Neural cell (in vitro differentiated cells): ENCODE measurements at regions not wholly inside any gene's neighbourhood (a gene's known extent, or its start where the extent isn't known, plus 50 kb on each side); places are given as distances from the start of the nearest gene placed in this dataset.

Experiments used
- EP300 ChIP-seq: fragments of 450-650 bp; conservative IDR thresholded peaks from 2 replicates; pipeline ENCODE4 v1.6.1; 2014; ENCODE audit warnings: antibody characterized with exemption, mild to moderate bottlenecking, moderate library complexity; ENCODE audit not compliant: poor library complexity, severe bottlenecking
- EZH2 ChIP-seq: fragments of 200-600, 300-800 bp; shearing (Covaris generic), sonication (generic); IDR thresholded peaks from 2 replicates; pipeline ENCODE4 v1.6.1; 2014; ENCODE audit warnings: antibody characterized with exemption, low read length, borderline replicate concordance, mild to moderate bottlenecking; ENCODE audit not compliant: insufficient read depth, poor library complexity, severe bottlenecking
- POLR2AphosphoS5 ChIP-seq: IDR thresholded peaks from 2 replicates; pipeline ENCODE4 v1.6.1; 2012
- SMC3 ChIP-seq: fragments of 450-650 bp; conservative IDR thresholded peaks from 2 replicates; pipeline ENCODE4 v1.6.1; 2014; ENCODE audit warnings: antibody characterized with exemption, mild to moderate bottlenecking, moderate library complexity; ENCODE audit not compliant: poor library complexity
- TAF1 ChIP-seq: IDR thresholded peaks from 2 replicates; pipeline ENCODE4 v1.6.1; 2012; ENCODE audit warnings: low read depth
- TF ChIP-seq, protein P1 (sequence below): IDR thresholded peaks from 2 replicates; pipeline ENCODE4 v1.6.1; 2012; ENCODE audit warnings: borderline replicate concordance
- TF ChIP-seq, protein P2 (sequence below): fragments of 450-650 bp; IDR thresholded peaks from 2 replicates; pipeline ENCODE4 v1.5.1; 2014; ENCODE audit warnings: antibody characterized with exemption, mild to moderate bottlenecking, moderate library complexity; ENCODE audit not compliant: poor library complexity, severe bottlenecking

DNA sequence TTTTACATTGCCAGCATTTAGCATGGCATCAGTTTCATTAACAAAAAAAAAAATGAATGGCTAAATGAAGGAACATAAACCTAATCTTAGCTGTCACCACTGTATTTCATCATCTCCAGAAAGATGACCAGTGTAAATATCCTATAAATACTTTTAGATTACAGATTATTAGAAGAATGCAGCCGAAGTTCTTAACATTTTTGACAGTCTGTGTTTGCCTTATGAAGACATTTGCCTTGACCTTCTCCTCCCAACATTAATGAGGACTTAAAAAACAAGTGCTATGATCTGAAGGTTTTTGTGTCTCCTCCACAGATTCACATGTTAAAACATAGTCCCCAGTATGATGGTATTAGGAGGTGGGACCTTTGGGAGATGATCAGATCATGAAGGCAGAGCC, 253.0 kb downstream of the SNAPC1 start:
- TF ChIP-seq, protein P1, sequence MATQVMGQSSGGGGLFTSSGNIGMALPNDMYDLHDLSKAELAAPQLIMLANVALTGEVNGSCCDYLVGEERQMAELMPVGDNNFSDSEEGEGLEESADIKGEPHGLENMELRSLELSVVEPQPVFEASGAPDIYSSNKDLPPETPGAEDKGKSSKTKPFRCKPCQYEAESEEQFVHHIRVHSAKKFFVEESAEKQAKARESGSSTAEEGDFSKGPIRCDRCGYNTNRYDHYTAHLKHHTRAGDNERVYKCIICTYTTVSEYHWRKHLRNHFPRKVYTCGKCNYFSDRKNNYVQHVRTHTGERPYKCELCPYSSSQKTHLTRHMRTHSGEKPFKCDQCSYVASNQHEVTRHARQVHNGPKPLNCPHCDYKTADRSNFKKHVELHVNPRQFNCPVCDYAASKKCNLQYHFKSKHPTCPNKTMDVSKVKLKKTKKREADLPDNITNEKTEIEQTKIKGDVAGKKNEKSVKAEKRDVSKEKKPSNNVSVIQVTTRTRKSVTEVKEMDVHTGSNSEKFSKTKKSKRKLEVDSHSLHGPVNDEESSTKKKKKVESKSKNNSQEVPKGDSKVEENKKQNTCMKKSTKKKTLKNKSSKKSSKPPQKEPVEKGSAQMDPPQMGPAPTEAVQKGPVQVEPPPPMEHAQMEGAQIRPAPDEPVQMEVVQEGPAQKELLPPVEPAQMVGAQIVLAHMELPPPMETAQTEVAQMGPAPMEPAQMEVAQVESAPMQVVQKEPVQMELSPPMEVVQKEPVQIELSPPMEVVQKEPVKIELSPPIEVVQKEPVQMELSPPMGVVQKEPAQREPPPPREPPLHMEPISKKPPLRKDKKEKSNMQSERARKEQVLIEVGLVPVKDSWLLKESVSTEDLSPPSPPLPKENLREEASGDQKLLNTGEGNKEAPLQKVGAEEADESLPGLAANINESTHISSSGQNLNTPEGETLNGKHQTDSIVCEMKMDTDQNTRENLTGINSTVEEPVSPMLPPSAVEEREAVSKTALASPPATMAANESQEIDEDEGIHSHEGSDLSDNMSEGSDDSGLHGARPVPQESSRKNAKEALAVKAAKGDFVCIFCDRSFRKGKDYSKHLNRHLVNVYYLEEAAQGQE, result no peak
- TF ChIP-seq TAF1 (no peak), EZH2 (no peak), SMC3 (no peak), POLR2AphosphoS5 (no peak), EP300 (no peak)
- TF ChIP-seq, protein P2, sequence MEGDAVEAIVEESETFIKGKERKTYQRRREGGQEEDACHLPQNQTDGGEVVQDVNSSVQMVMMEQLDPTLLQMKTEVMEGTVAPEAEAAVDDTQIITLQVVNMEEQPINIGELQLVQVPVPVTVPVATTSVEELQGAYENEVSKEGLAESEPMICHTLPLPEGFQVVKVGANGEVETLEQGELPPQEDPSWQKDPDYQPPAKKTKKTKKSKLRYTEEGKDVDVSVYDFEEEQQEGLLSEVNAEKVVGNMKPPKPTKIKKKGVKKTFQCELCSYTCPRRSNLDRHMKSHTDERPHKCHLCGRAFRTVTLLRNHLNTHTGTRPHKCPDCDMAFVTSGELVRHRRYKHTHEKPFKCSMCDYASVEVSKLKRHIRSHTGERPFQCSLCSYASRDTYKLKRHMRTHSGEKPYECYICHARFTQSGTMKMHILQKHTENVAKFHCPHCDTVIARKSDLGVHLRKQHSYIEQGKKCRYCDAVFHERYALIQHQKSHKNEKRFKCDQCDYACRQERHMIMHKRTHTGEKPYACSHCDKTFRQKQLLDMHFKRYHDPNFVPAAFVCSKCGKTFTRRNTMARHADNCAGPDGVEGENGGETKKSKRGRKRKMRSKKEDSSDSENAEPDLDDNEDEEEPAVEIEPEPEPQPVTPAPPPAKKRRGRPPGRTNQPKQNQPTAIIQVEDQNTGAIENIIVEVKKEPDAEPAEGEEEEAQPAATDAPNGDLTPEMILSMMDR, result no peak
